ENCODE measurements at regions not wholly inside any gene's neighbourhood (a gene's known extent, or its start where the extent isn't known, plus 50 kb on each side); places are given as distances from the start of the nearest gene placed in this dataset.
A peak's percentile ranks its signal among the peaks of the same experiment; 100 is the strongest.
"Not testable (repeated sequence)": the region's sequence is repeated elsewhere in the genome, so short reads cannot be mapped to it uniquely, and the experiment has no call there.

DNA sequence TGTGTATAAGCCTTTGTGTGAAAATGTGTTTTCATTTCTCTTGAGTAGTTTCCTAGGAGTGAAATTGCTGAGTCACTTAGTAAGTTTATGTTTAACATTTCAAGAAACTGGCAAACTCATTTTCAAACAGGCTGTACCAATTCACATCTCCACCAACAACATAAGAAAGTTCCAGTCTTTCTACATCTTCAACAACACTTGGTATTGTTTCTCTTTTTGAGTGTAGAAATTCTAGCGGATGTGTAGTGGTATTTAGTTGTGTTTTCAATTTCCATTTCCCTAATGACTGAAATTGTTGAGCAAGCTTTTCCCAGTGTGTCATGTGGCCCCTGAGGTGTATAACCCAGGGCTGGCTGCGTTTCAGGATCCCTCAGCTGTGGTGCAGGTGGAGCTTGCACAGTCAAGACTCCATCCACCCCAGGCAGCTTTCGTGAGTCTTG is 258.5 kb downstream of the PDCD6IP start:
- peak; percentile 25 for DNase-seq (ENCODE audit: low spot score)

- DNase-seq (ENCODE audit: low spot score), result not testable (repeated sequence)
Measured at GRCh38 chr3:34060995-34061394, 262.6 kb downstream of the PDCD6IP start.

DNA sequence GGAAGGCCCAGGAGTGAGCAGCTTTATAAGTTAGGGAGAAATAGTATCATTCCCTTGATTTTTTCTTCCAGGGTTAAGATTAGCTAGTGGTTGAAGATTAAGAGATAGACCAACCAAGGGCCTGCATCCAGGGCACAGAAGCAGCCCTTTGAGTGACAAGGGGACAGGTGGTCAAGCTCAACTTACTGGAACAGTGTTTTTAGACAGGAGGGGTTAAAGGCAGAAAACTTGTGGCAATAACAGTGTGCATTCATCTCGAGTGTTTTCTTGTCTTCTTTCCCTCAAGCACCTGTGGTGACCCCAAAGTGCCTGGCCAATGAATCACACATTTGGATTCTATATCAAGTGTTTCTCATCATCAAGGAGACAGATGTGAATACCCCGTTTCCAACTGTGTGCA is 267.5 kb downstream of the PDCD6IP start:
- DNase-seq (ENCODE audit: low spot score), result no peak

DNA sequence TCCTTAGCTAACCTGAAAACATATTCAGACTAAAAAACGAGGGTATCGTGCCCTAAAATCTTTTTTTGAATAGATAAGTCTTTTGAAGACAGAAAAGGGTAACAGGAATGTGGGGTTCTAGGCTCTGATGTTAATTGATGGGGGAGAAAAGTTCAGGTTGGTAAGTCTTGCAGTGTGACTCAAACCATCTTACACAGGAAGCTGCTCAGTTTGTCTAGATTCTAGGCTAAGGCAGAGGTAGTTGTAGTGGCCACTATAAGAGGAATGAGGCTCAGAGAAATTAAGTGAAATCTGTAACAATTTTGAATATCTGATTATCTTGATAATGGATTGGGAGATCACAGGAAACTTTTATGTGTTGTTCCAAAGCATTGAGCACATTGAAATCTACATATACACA is 267.9 kb downstream of the PDCD6IP start:
- DNase-seq (ENCODE audit: low spot score), result no peak

GRCh38 chr3:34066999-34067398 is 268.6 kb downstream of the PDCD6IP start:
- no peak for DNase-seq (ENCODE audit: low spot score)

DNA sequence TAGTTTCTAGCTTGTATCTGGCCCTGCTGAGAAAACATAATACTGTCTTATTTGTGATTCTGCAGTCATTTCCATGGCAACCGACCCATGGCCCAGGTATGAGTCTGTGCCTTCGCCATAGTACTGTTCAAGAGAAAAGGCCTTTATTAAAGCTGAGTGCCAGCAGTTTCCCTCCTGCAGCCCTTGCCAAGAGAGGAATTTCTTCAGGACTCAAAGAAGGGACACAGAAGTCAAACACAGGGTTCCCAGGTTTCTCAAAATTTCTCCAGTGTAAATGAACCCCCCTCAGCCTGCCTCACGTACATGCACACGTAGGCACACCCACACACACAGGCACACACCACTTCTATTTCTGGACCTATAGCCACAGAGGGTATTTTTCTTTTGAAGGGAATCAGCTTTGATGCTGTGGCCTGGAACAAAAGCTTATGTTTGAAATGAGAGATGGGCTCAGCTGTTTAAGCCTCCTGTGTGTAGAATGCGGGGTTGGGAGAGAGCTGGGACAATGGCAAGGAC is 269.2 kb downstream of the PDCD6IP start:
- DNase-seq (ENCODE audit: low spot score), result no peak

- DNase-seq (ENCODE audit: low spot score), result no peak
Measured at GRCh38 chr3:34068505-34068904, 270.1 kb downstream of the PDCD6IP start.

GRCh38 chr3:34070831-34071585 is 272.6 kb downstream of the PDCD6IP start:
- no peak for DNase-seq (ENCODE audit: low spot score)

- no peak for DNase-seq (ENCODE audit: low spot score)
Measured at GRCh38 chr3:34072297-34072696, 273.9 kb downstream of the PDCD6IP start.

- no peak for DNase-seq (ENCODE audit: low spot score)
Measured at GRCh38 chr3:34073111-34073510, 274.7 kb downstream of the PDCD6IP start.

DNA sequence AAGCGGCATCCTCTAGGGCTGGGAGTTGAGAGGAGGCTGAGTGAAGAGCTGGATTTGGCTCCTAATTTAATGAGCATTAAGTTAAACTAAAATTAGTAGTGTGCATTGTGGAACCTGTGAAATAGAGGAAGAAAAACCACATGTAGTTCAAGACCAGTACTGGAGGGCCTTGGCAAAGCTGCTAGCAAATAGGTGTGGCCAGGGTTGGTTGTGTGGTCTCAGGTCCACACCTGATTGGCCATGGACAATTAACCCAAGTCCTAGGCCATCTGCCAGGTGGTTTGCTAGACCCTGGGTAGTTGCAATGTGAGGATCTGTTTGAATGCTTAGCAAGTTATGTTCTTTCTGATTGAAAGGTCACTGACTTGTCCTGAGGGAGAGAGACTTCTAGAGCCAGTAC is 275.5 kb downstream of the PDCD6IP start:
- no peak for DNase-seq (ENCODE audit: low spot score)

DNA sequence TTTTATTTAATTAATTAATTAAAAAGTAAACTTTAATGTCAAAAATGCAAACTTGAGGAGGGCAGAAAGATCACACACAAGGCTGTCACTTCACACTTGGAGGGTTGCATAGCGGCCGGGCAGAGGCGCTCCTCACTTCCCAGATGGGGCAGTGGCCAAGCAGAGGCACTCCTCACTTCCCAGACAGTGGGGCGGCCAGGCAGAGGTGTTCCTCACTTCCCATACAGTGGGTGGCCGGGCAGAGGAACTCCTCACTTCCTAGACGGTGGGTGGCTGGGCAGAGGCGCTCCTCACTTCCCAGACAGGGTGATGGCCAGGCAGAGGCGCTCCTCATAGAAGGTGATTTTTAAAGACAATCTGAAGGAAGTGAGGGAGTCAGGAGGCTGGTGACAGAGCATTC is 277.5 kb downstream of the PDCD6IP start:
- DNase-seq (ENCODE audit: low spot score), result no peak

DNA sequence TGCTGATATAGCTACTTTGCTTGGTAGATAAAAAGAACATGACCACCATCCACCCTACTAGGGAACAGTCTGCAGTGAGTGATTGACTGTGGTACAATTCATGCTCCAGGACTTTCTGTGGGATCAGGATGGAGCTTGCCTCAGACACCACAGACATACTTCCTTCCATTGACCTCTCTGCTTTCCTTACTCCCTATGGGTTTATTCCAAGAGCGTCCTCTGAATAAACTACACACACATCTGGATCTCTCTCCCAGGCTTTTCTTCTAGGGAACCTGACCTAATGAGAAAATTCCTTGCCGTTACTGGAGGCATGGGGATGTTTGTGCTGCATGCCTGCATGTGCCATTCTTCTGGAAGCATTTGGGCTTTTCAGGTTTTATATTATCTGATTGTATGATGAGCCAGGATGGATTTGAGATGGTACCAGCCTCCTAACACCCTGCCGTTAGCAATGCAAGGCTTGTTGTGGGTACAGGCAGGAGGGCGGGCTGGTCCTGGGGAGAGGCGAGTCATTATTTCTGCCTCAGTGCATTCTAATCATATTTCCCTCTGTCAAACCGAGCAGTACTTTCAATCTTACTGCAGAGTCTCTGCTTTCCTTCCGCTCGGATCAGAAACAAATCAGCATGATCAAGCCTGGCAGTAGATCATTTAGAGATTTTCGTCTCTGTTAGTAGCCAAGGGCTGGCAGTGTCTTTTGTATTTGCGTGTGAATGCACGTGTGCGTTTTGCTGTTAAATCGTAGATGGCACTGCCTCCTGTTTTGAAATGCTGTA is 279.2 kb downstream of the PDCD6IP start:
- DNase-seq (ENCODE audit: low spot score), result no peak

- no peak for DNase-seq (ENCODE audit: low spot score)
Measured at GRCh38 chr3:34078418-34078817, 280.0 kb downstream of the PDCD6IP start.

DNA sequence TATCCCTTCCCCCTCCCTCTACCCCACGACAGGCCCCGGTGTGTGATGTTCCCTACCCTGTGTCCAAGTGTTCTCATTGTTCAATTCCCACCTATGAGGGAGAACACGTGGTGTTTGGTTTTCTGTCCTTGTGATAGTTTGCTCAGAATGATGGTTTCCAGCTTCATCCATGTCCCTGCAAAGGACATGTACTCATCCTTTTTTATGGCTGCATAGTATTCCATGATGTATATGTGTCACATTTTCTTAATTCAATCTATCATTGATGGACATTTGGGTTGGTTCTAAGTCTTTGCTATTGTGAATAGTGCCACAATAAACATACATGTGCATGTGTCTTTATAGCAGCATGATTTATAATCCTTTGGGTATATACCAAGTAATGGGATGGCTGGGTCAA is 281.4 kb downstream of the PDCD6IP start:
- not testable (repeated sequence) for DNase-seq (ENCODE audit: low spot score)

GRCh38 chr3:34090379-34090778 is 291.9 kb downstream of the PDCD6IP start:
- not testable (repeated sequence) for DNase-seq (ENCODE audit: low spot score)

DNA sequence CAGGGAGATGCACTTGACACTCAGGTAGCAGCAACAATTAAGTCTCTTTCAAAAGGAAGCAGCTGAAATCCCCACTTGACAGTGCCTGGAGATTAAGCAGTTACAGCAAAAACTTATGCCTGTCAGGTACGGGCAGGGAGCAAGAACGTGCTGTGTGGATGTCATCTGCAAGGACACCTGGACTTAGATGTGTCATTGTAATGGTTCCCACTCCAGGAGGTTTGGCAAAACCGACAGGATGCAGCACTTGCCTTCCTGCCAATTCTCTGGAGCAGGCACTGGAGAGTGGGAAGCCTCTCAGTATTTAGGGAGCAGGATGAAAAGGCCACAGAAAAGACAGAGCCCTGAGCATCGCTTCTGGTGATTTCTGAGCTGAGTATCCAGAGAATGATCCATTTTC is 292.4 kb downstream of the PDCD6IP start:
- no peak for DNase-seq (ENCODE audit: low spot score)

- DNase-seq (ENCODE audit: low spot score), result not testable (repeated sequence)
Measured at GRCh38 chr3:34094280-34094679, 295.9 kb downstream of the PDCD6IP start.

DNA sequence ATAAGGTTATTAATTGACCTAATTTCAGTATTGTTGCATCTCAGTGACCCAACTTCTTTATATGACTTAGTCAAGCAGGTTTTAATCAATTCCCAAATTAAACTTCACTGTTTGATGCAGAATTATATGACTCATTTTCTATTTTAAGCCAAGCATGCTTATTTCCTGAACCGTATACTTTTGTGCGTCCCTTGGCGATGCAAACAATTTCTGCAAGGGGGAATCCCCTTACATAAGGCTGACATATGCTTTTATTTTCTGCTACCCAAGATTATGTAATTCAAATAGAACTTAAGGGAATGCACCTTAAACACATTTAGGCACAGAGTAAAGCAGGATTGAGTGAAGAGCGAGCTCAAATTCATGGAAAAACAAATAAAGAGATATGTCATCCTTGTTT is 303.9 kb downstream of the PDCD6IP start:
- no peak for DNase-seq (ENCODE audit: low spot score)

DNA sequence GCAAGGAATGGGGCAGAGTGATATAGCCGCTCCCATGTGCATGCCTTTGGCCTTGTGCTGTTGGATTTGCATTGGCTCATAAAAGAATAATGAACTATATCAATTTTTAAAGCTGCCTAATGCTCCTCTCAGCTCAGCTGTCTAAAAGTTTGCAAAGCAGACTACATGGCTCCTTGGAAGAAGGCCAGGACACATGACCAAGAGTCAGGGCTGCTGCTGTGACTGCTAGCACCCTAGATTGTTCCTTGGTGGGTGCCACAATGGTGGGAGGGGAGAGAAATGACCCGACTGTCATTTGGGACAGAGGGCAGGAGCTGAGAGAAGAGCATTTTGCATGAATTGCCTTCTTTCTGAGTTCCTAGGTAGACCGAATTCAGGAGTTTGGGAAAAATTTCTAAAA is 307.9 kb downstream of the PDCD6IP start:
- DNase-seq (ENCODE audit: low spot score), result no peak

DNA sequence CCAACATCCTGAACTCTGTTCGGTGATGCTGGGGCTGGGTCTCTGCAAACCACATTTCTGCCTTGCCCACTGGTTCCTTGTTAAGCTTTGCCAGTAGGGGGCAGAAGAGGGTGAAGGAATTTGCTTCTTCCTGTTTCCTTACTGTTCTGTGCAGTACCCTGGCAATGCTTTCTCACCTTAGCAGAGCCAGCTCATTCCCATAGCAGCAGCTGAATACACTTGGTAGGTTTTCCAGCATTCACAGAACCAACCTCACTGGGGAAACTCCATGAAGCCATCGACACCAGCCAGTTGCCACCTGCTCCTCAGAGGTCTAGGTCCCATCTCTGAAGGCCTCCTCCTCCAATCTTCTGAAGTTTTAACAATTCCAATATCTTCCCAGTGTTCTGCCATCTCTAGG is 308.4 kb downstream of the PDCD6IP start:
- no peak for DNase-seq (ENCODE audit: low spot score)

- DNase-seq (ENCODE audit: low spot score), result no peak
Measured at GRCh38 chr3:34107669-34108068, 309.2 kb downstream of the PDCD6IP start.

- no peak for DNase-seq (ENCODE audit: low spot score)
Measured at GRCh38 chr3:34109021-34109420, 310.6 kb downstream of the PDCD6IP start.

All from H4 (cell line).